ENCODE measurements at regions not wholly inside any gene's neighbourhood (a gene's known extent, or its start where the extent isn't known, plus 50 kb on each side); places are given as distances from the start of the nearest gene placed in this dataset.

DNA sequence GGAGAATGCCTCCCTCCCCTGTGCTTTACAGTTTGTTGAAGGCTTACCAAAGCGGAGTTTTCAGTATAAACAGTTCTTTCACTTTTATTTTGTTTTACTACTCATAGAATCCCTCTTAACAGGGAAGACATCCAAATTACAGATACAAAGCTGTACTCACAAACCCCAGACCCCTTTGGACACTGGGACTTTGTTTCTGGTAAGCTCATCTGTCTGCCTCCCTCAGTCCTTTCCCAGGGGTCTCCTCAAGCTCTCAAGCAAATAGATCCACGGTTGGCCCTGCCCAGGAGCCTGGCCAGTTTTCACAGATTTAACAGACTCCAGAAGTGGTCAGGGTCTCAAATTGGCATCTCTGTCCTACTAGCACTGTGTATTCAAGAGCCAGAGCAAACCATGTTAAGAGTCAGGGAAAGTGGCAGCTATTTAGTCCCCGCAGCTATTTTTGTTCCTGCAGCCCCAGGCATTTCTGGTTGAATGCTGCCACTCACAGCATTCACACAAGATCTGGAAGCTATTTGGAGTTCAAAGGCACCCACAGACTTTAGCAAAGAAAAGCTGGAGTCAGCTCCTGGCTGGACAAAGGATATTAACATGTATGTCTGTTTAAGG, 54.2 kb downstream of the TMEM100 start:
- DNase-seq: no peak

DNA sequence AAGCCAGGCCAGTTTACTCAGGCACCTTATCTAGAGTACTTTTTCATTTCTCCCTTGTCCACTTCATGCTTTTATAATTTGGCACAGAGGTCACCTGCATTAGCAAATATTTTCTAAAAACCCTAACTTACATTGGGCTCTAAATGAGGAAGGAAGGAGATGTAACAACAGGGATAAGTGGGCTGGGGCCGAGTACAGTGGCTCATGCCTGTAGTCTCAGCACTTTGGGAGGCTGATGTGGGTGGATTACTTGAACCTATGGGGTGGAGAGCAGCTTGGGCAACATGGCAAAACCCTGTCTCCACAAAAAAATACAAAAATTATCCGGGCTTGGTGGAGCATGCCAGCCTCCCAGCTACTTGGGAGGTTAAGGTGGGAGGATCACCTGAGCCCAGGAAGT, 55.9 kb downstream of the TMEM100 start:
- no peak for DNase-seq

GRCh38 chr17:55664287-55664686, 58.4 kb downstream of the TMEM100 start:
- DNase-seq: no peak

DNA sequence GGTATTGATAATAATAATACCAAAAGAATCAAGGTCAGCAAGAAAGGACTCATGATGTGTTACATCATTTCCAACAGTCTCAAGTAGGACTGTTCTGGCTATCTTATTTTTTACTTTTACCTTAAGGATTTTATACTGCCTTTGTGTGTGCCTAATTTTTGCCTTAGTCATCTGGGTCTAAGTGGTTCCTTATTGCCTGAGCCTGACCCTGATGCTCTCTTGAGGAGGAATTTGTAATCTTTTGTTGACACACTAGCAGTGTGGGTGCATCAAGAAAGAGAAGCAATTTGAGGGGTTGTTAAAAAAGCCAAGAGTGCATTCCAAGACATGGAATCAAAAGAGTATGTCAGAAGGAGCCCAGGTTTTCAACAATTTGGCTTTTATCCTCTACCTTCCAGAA, 59.3 kb downstream of the TMEM100 start:
- no peak for DNase-seq

DNA sequence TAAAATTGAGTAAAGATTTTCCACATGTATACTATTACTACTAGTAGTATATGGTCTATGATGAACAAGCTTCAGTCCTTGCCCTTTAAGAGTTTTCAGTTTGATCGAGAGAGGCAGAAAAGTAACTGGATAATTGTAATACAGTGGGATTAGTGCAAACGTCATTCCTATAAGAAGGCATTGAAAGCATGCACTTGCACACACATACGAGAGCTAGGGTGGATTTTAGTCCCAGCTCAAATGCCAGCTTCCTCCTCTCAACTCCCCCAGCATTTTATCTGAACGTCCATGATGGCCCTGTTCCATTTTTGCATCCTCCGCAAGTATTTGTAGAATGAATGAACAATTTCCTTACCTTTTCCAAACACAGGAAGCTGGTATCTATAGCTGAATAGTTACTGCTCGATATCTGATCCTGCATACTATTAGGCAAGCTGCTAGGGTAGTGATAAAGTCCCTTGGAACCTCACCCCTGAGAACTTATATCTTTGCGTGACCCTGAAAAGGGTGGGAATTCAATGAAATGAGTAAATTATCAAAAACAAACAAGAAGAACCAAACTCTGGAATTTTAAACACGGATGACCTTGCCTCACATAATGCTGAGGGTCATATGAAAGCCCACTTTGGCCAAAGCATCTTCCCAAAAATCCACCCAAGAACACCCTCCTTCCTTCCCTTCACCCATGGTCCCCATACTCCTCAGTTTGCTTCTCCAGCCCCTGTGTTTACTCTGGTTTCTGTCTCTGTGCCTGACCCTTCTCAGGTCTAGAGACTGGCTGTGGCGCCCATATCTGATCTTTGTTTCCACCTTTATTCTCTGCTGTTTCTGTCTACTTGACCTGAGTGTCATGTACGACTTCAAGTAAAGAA, 60.5 kb downstream of the TMEM100 start:
- DNase-seq: no peak

GRCh38 chr17:55661256-55661758, 61.4 kb downstream of the TMEM100 start:
- no peak for DNase-seq

GRCh38 chr17:55660178-55660886, 62.3 kb downstream of the TMEM100 start:
- no peak for DNase-seq

DNA sequence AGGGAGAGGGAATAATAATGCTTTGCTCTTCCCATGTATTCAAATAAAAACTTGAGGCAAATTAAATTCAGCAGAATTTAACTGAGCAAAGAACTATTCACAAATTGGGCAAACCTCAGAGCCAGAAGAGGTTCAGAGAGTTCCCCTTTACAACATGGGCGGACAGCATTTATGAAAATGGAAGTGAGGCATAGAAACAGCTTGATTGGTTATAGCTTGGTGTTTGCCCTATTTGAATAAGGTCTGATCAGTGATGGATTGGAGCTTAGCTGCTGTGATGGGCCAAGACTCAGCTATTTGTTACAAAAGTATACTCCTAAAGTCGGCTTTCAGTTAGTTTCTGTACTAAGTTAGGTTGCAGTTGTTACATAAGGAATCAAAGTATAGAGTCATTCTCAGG, 63.0 kb downstream of the TMEM100 start:
- no peak for DNase-seq

- no peak for DNase-seq
Observed at GRCh38 chr17:55655777-55656176, 66.9 kb downstream of the TMEM100 start.

DNA sequence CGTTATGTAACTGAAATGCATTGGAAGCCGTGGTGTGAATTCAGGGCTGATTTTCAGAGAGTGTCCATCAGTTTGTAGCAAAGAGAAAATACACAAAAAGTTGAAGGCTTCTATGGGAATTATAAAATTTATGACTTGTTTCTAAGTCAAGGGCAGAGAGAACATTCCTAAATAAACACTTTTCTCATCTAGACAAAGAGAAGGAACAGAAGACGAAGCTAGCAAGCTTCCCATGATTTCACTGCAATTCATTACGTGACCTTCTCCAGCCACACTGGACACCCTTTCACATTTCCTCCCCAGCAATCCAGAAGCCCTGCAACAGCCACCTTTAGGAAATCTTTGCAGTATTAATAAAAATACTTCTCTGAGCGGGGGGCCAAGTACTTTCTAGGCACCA, 67.8 kb downstream of the TMEM100 start:
- DNase-seq: no peak

GRCh38 chr17:55654022-55654421, 68.6 kb downstream of the TMEM100 start:
- no peak for DNase-seq

DNA sequence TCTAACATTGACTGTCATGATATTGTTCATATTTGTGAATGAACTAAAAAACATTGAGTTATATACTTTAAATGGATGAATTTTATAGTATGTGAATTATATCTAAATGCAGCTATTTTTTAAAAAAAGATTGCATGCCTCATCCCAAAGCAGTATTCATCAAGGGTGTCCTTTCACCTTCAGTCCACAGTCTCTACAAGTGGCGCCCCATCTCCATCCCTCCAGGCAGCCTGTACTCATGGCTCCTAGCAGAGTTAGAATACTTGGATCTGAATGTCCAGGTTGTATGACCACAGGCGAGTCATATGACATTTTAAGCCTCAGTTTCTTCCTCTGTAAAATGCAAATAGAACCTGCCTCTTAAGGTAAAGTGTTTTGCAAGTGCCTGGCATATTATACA, 69.8 kb downstream of the TMEM100 start:
- no peak for DNase-seq

DNA sequence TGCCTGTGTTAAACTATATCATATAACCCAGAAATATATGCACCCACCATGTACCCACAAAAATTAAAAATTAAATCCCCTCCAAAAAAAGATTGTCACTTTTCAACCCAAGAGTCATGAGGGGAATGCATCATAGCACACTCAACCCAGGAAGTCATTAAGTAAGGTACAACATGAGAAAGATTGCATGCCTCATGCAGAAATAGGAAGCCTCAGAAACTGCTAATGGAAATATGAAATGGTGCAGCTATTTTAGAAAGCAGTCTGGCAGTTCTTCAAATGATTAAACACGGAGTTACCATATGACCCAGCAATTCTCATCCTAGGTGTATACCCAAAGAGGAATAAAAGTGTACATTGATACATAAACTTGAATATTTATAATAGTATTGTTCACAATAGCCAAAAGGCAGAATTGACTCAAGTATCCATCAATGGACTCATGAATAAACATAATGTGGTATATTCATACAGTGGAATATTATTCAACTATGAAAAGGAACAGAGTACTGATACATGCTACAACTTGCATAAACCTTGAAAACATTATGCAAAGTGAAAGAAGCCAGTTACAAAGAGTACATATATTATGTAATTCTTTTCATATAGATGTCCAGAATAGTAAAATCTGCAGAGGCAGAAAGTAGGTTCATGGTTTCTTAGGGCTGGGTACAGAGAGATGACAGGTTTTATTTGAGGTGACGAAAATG, 70.4 kb downstream of the TMEM100 start:
- no peak for DNase-seq

GRCh38 chr17:55649957-55650597, 72.6 kb downstream of the TMEM100 start:
- DNase-seq: no peak

DNA sequence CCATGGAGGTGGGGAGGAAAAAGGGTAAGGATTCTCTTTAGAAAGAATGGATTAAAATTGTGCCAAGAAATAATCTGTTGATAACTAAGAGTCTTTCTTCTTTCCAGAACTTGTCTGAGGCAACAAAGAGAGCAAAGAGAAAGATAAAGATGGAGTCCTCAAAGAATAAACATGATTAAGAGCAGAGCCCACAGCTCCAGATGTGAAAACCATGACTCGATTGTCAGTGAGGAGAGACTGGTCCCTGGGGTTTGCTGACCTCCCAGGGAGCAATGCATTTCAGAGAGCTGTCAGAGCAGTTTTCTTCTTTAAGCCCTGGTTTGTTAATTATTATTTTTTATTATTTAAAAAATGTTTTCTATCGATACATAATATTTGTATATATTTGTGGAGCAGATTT, 74.6 kb downstream of the TMEM100 start:
- no peak for DNase-seq

GRCh38 chr17:55645361-55645760, 77.3 kb downstream of the TMEM100 start:
- DNase-seq: no peak

GRCh38 chr17:55644346-55644745, 78.3 kb downstream of the TMEM100 start:
- no peak for DNase-seq

DNA sequence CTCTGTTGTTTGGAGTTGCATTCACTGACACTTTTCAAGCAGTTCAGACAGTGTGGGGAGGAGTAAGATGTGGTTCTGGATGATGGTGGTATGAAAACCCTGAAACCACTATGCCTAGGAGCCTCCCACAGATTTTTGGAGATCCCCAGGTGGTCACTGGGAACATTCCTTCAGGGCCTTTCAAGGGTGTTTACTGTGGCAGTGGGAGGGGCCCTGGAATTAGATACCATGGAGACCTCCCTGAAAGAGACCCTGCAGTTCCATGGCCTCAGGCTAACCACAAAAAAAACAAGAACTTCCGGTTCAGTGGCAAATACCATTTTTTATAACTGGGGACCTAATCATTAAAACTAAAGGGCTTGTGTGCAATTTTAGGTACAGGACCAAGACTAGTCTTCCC, 79.9 kb downstream of the TMEM100 start:
- no peak for DNase-seq

DNA sequence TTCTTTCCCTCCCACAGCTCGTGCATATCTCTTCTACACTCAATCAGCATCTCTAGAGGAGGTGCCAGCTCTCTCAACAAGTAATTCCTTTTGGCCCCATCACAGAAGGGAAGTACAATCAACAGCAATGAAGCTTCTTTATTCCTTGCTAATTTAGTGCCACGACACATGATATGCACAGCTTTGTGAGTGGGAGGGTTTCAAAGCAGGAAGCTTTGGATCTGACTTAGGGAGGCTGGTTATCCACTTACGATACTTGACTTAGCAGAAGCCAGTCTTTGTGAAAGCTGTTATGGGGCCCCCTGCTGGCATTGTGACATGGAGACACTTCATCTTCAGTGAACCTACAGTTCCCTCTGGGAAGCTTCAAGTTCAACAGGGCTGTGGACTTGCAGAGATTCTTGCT, 81.0 kb downstream of the TMEM100 start:
- DNase-seq: peak in 2 of 5 experiments; percentile 8 to 38

GRCh38 chr17:55639096-55639495, 83.6 kb downstream of the TMEM100 start:
- no peak for DNase-seq

GRCh38 chr17:55635253-55635914, 87.3 kb downstream of the TMEM100 start:
- no peak for DNase-seq

GRCh38 chr17:55634702-55635101, 88.0 kb downstream of the TMEM100 start:
- DNase-seq: no peak

All from T-helper 2 cell (primary cell).